Kidney (tissue), 13 donors: ENCODE measurements at regions not wholly inside any gene's neighbourhood (a gene's known extent, or its start where the extent isn't known, plus 50 kb on each side); places are given as distances from the start of the nearest gene placed in this dataset.

Experiments used
- DNase-seq, 5 donors: peaks; one replicate each; pipeline ENCODE4 v3.0.0-alpha.2; 2013 to 2020
- FAIRE-seq: peaks from 2 replicates; lab custom pipeline; 2012; peaks lifted over from hg19 to GRCh38; lab: Jason Lieb, UNC
- H3K27ac ChIP-seq, 2 donors: one replicate each; pipeline ENCODE4 v1.7.0; 2013; ENCODE audit warnings: low read depth in 2 of 2, low read length in 2 of 2, inconsistent platforms in 1 of 2
- H3K27me3 ChIP-seq: one replicate; pipeline ENCODE4 v1.7.1; 2013; ENCODE audit warnings: low read length, inconsistent platforms; ENCODE audit not compliant: control insufficient read depth, insufficient read depth
- H3K36me3 ChIP-seq, 3 donors: one replicate each; pipeline versions ENCODE4 v1.7.0 to v1.7.1; 2013; ENCODE audit warnings: low read length in 3 of 3, control low read depth in 1 of 3, inconsistent platforms in 1 of 3; ENCODE audit not compliant: insufficient read depth in 3 of 3, control insufficient read depth in 2 of 3
- H3K4me1 ChIP-seq, 3 donors: one replicate each; pipeline versions ENCODE4 v1.7.0 to v1.7.1; 2013; ENCODE audit warnings: low read length in 3 of 3, inconsistent platforms in 1 of 3, low read depth in 1 of 3; ENCODE audit not compliant: control insufficient read depth in 2 of 3, insufficient read depth in 2 of 3
- H3K4me3 ChIP-seq, 3 donors: one replicate each; pipeline versions ENCODE4 v1.7.0 to v1.8.1; 2013; ENCODE audit warnings: low read length in 3 of 3, control low read depth in 1 of 3, inconsistent platforms in 1 of 3
- H3K9ac ChIP-seq, 3 donors: one replicate each; pipeline versions ENCODE4 v1.7.0 to v1.7.1; 2013; ENCODE audit warnings: low read length in 3 of 3, control low read depth in 1 of 3, inconsistent platforms in 1 of 3
- H3K9me3 ChIP-seq, 3 donors: one replicate each; pipeline versions ENCODE4 v1.7.0 to v1.7.1; 2013; ENCODE audit warnings: low read length in 3 of 3, control low read depth in 1 of 3, inconsistent platforms in 1 of 3; ENCODE audit not compliant: control insufficient read depth in 2 of 3, insufficient read depth in 1 of 3
- CTCF ChIP-seq: IDR thresholded peaks from 3 replicates; pipeline ENCODE4 v1.5.1; 2012; ENCODE audit warnings: mild to moderate bottlenecking, moderate library complexity, borderline replicate concordance; ENCODE audit not compliant: insufficient read depth; ENCODE audit errors: extremely low read depth
- intact Hi-C: fragments of 100-400 bp; cut with DNase I; formaldehyde crosslinking; loops from one replicate; pipeline ENCODE4 v1.11.1; 2022
- donor health status: control.
- donor health status: control.
- donor health status: control.
- donor health status: control.
- donor health status: control.
- donor health status: DM: yes; HTN: yes; CAD: no.
- donor health status: Normal renal cell carcinoma (clear cell type).

GRCh38 chr22:22702237-22703202 is 58.1 kb downstream of the GGTLC2 start:
- no peak for DNase-seq

GRCh38 chr22:22703203-22703570 is 58.8 kb downstream of the GGTLC2 start:
- intact Hi-C loops, result no loop called here
- Histone ChIP-seq H3K27ac (no peak overlapping the region), H3K9ac (no peak overlapping the region), H3K9me3 (no peaks in the 10 kb centered on the region), H3K4me1 (peaks cover 0 to 6% (median 0%) of the 10 kb centered on the region in 3 donors), H3K36me3 (no peaks in the 10 kb centered on the region), H3K4me3 (no peak overlapping the region), H3K27me3 (no peaks in the 10 kb centered on the region)
- FAIRE-seq (no peak), DNase-seq (no peak)
- TF ChIP-seq CTCF, result no peak

More at GRCh38 chr22:22702237-22703202, 58.1 kb downstream of the GGTLC2 start:
- intact Hi-C loops, result no loop called here
- H3K27me3 ChIP-seq, result no peaks in the 10 kb centered on the region
- no peak for TF ChIP-seq CTCF
- H3K9me3 ChIP-seq, result no peaks in the 10 kb centered on the region
- no peak overlapping the region for H3K4me3 ChIP-seq
- peaks cover 0 to 4% (median 0%) of the 10 kb centered on the region in 3 donors for H3K4me1 ChIP-seq
- no peak for FAIRE-seq
- H3K9ac ChIP-seq, result no peak overlapping the region
- no peaks in the 10 kb centered on the region for H3K36me3 ChIP-seq
- H3K27ac ChIP-seq, result no peak overlapping the region

- Histone ChIP-seq H3K27me3 (no peaks in the 10 kb centered on the region), H3K9ac (no peak overlapping the region), H3K9me3 (no peaks in the 10 kb centered on the region), H3K27ac (no peak overlapping the region), H3K4me1 (peaks cover 0 to 9% (median 0%) of the 10 kb centered on the region in 3 donors), H3K36me3 (no peaks in the 10 kb centered on the region), H3K4me3 (no peak overlapping the region)
- FAIRE-seq, result no peak
- intact Hi-C loops, result no loop called here
- no peak for DNase-seq
- no peak for TF ChIP-seq CTCF
These were observed 59.3 kb downstream of the GGTLC2 start for GRCh38 chr22:22703715-22704114.
